Trophoblast cell (in vitro differentiated cells and primary cell): ENCODE measurements at regions not wholly inside any gene's neighbourhood (a gene's known extent, or its start where the extent isn't known, plus 50 kb on each side); places are given as distances from the start of the nearest gene placed in this dataset.

ENCODE experiments used
- DNase-seq, 2 donors: peaks; one replicate each; pipeline ENCODE4 v3.0.0-alpha.2; 2016
- H2AFZ ChIP-seq: 2 replicates; pipeline ENCODE4 v1.6.1; 2013; ENCODE audit warnings: low read length, moderate library complexity, mild to moderate bottlenecking; ENCODE audit not compliant: insufficient read depth, poor library complexity
- H2AK5ac ChIP-seq: 2 replicates; pipeline ENCODE4 v1.6.1; 2013; ENCODE audit warnings: mild to moderate bottlenecking, low read length
- H2BK120ac ChIP-seq: 2 replicates; pipeline ENCODE4 v1.6.1; 2013; ENCODE audit warnings: low read length, mild to moderate bottlenecking, moderate library complexity; ENCODE audit not compliant: insufficient read depth, poor library complexity
- H2BK12ac ChIP-seq: 2 replicates; pipeline ENCODE4 v1.6.1; 2013; ENCODE audit warnings: mild to moderate bottlenecking, low read length, moderate library complexity
- H2BK5ac ChIP-seq: 2 replicates; pipeline ENCODE4 v1.6.1; 2013; ENCODE audit warnings: low read length, low read depth, moderate library complexity, mild to moderate bottlenecking; ENCODE audit not compliant: poor library complexity
- H3K14ac ChIP-seq: 2 replicates; pipeline ENCODE4 v1.6.1; 2013; ENCODE audit warnings: mild to moderate bottlenecking, low read length
- H3K18ac ChIP-seq: 2 replicates; pipeline ENCODE4 v1.6.1; 2013; ENCODE audit warnings: mild to moderate bottlenecking, low read length
- H3K23ac ChIP-seq: 2 replicates; pipeline ENCODE4 v1.6.1; 2013; ENCODE audit warnings: low read length
- H3K27ac ChIP-seq: 2 replicates; pipeline ENCODE4 v1.5.1; 2013; ENCODE audit warnings: low read depth, mild to moderate bottlenecking, inconsistent platforms, low read length, moderate library complexity
- H3K27me3 ChIP-seq: 2 replicates; pipeline ENCODE4 v1.6.1; 2013; ENCODE audit warnings: inconsistent platforms, mild to moderate bottlenecking, low read length, moderate library complexity; ENCODE audit not compliant: insufficient read depth
- H3K36me3 ChIP-seq, 2 experiments: 1 replicate in 1 of 2; 2 replicates in 1 of 2; pipeline ENCODE4 v1.6.1; 2013; ENCODE audit warnings: low read length in 2 of 2, mild to moderate bottlenecking in 2 of 2, moderate library complexity in 1 of 2; ENCODE audit not compliant: insufficient read depth in 2 of 2, control insufficient read depth in 1 of 2
- H3K4ac ChIP-seq: 2 replicates; pipeline ENCODE4 v1.6.1; 2013; ENCODE audit warnings: low read depth, mild to moderate bottlenecking, low read length, moderate library complexity
- H3K4me1 ChIP-seq, 2 experiments: 1 replicate in 1 of 2; 2 replicates in 1 of 2; pipeline ENCODE4 v1.6.1; 2013; ENCODE audit warnings: low read length in 2 of 2, mild to moderate bottlenecking in 2 of 2, moderate library complexity in 1 of 2; ENCODE audit not compliant: insufficient read depth in 2 of 2, control insufficient read depth in 1 of 2
- H3K4me2 ChIP-seq: 2 replicates; pipeline ENCODE4 v1.6.1; 2013; ENCODE audit warnings: inconsistent platforms, mild to moderate bottlenecking, low read length, moderate library complexity
- H3K4me3 ChIP-seq: 2 replicates; pipeline ENCODE4 v1.5.1; 2013; ENCODE audit warnings: mild to moderate bottlenecking, low read depth, low read length, inconsistent platforms
- H3K79me1 ChIP-seq: one replicate; pipeline ENCODE4 v1.6.1; 2013; ENCODE audit warnings: low read length
- H3K79me2 ChIP-seq: 2 replicates; pipeline ENCODE4 v1.6.1; 2013; ENCODE audit warnings: low read length, mild to moderate bottlenecking; ENCODE audit not compliant: control insufficient read depth, insufficient read depth, poor library complexity
- H3K9ac ChIP-seq: 2 replicates; pipeline ENCODE4 v1.6.1; 2013; ENCODE audit warnings: mild to moderate bottlenecking, low read length
- H3K9me3 ChIP-seq: 2 replicates; pipeline ENCODE4 v1.6.1; 2013; ENCODE audit warnings: low read depth, mild to moderate bottlenecking, control low read depth, inconsistent platforms, low read length; ENCODE audit not compliant: insufficient read depth
- H4K12ac ChIP-seq: 2 replicates; pipeline ENCODE4 v1.6.1; 2013; ENCODE audit warnings: low read depth, mild to moderate bottlenecking, low read length, moderate library complexity
- H4K8ac ChIP-seq: 2 replicates; pipeline ENCODE4 v1.6.1; 2013; ENCODE audit warnings: low read depth, mild to moderate bottlenecking, low read length, moderate library complexity
- H4K91ac ChIP-seq: one replicate; pipeline ENCODE4 v1.6.1; 2013; ENCODE audit warnings: low read depth, mild to moderate bottlenecking, low read length, moderate library complexity
- WGBS: extraction: QIAGEN DNeasy Blood & Tissue Kit; methylation state at CpG from one replicate; pipeline ENCODE4 v1.1.7; 2013; ENCODE audit warnings: missing lambda C conversion rate; ENCODE audit not compliant: insufficient read length, insufficient coverage; ENCODE audit errors: extremely low coverage; 5-methylcytosine and 5-hydroxymethylcytosine counted together

GRCh38 chr7:25647872-25648271 lies 419.6 kb upstream of the NPVF start:
- no CpG with 5 or more reads among the region's 2 CpGs for WGBS
- Histone ChIP-seq H4K8ac (no peak overlapping the region), H3K4me1 (peaks cover 0 to 2% of the 10 kb centered on the region in 2 experiments), H2BK12ac (no peak overlapping the region), H3K79me2 (no peaks in the 10 kb centered on the region), H3K14ac (no peak overlapping the region), H3K36me3 (no peaks in the 10 kb centered on the region), H3K4me2 (no peak overlapping the region), H3K79me1 (peaks cover 12% of the 10 kb centered on the region), H3K9me3 (no peaks in the 10 kb centered on the region), H3K27me3 (no peaks in the 10 kb centered on the region), H3K9ac (no peak overlapping the region), H3K4me3 (no peak overlapping the region), H2AK5ac (no peak overlapping the region), H2BK5ac (no peak overlapping the region), H3K23ac (no peak overlapping the region), H2BK120ac (no peak overlapping the region), H2AFZ (no peak overlapping the region), H3K27ac (no peak overlapping the region), H3K4ac (no peak overlapping the region), H4K12ac (no peak overlapping the region), H4K91ac (no peak overlapping the region), H3K18ac (no peak overlapping the region)
- DNase-seq, result no peak

GRCh38 chr7:25652366-25652765 lies 424.1 kb upstream of the NPVF start:
- Histone ChIP-seq H2AK5ac (no peak overlapping the region), H3K4me3 (no peak overlapping the region), H3K9ac (no peak overlapping the region), H2BK120ac (peak overlapping the region; percentile 86), H3K79me2 (no peaks in the 10 kb centered on the region), H3K27ac (no peak overlapping the region), H3K27me3 (no peaks in the 10 kb centered on the region), H4K91ac (peak overlapping the region; percentile 55), H3K79me1 (peaks cover 8% of the 10 kb centered on the region), H4K8ac (peak overlapping the region; percentile 6), H3K14ac (no peak overlapping the region), H2BK12ac (no peak overlapping the region), H3K18ac (no peak overlapping the region), H3K23ac (no peak overlapping the region), H2BK5ac (no peak overlapping the region), H3K4me1 (peaks cover 0 to 7% of the 10 kb centered on the region in 2 experiments), H3K4ac (no peak overlapping the region), H3K36me3 (no peaks in the 10 kb centered on the region), H4K12ac (no peak overlapping the region), H2AFZ (no peak overlapping the region), H3K4me2 (no peak overlapping the region), H3K9me3 (no peaks in the 10 kb centered on the region)
- no peak for DNase-seq
- WGBS, result no CpG with 5 or more reads among the region's 1 CpG

- Histone ChIP-seq H3K14ac (no peak overlapping the region), H3K27ac (no peak overlapping the region), H3K79me2 (no peaks in the 10 kb centered on the region), H3K79me1 (peaks cover 8% of the 10 kb centered on the region), H3K9me3 (no peaks in the 10 kb centered on the region), H3K4me1 (peaks cover 0 to 8% of the 10 kb centered on the region in 2 experiments), H2AFZ (no peak overlapping the region), H4K8ac (no peak overlapping the region), H3K4me2 (no peak overlapping the region), H4K12ac (no peak overlapping the region), H3K23ac (no peak overlapping the region), H2BK5ac (peak overlapping the region; percentile 21), H3K27me3 (no peaks in the 10 kb centered on the region), H3K9ac (no peak overlapping the region), H2BK12ac (peak overlapping the region; percentile 51), H2AK5ac (no peak overlapping the region), H4K91ac (peak overlapping the region; percentile 41), H2BK120ac (peak overlapping the region; percentile 52), H3K36me3 (no peaks in the 10 kb centered on the region), H3K18ac (no peak overlapping the region), H3K4ac (no peak overlapping the region), H3K4me3 (no peak overlapping the region)
- no CpG with 5 or more reads among the region's 2 CpGs for WGBS
- no peak for DNase-seq
Observed at GRCh38 chr7:25653384-25653783, 425.1 kb upstream of the NPVF start.

- Histone ChIP-seq H3K14ac (peak overlapping the region; percentile 7), H4K8ac (peak overlapping the region; percentile 1), H2BK12ac (peak overlapping the region; percentile 32), H4K91ac (peak overlapping the region; percentile 31), H3K4me3 (no peak overlapping the region), H2BK5ac (peak overlapping the region; percentile 0), H3K9me3 (no peaks in the 10 kb centered on the region), H3K9ac (no peak overlapping the region), H3K18ac (no peak overlapping the region), H3K27me3 (no peaks in the 10 kb centered on the region), H3K4ac (peak overlapping the region; percentile 20), H4K12ac (no peak overlapping the region), H3K27ac (no peak overlapping the region), H3K36me3 (no peaks in the 10 kb centered on the region), H2AK5ac (no peak overlapping the region), H3K4me2 (no peak overlapping the region), H3K79me2 (no peaks in the 10 kb centered on the region), H3K4me1 (peaks cover 0 to 10% of the 10 kb centered on the region in 2 experiments), H2BK120ac (peak overlapping the region; percentile 65), H3K23ac (no peak overlapping the region), H3K79me1 (peaks cover 10% of the 10 kb centered on the region), H2AFZ (no peak overlapping the region)
- no peak for DNase-seq
- no CpG with 5 or more reads among the region's 1 CpG for WGBS
Observed at GRCh38 chr7:25656071-25656470, 427.8 kb upstream of the NPVF start.
